ENCODE measurements at regions not wholly inside any gene's neighbourhood (a gene's known extent, or its start where the extent isn't known, plus 50 kb on each side); places are given as distances from the start of the nearest gene placed in this dataset.

DNA sequence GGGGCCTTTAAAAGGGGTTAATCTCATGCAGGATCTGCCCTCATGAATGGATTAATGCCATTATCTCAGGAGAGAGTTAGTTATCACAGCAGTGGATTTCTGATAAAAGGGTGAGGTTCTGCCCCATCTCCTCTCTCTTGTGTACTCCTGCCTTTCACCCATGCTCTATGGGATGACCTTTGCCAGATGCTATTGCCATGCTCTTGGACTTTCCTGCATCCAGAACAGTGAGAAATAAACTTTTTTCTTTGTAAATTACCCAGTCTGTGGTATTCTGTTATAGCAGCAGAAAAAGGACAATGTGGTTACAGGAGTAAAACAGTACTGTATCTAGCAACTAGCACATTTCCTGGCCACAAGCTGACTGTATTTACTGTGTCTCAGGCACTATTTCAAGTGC lies 58.0 kb upstream of the CCN2 start:
- TF ChIP-seq POLR2A (IDR thresholded peaks at IDR 0.05; ENCODE audit: low read length) (no peak), GATA1 (IDR thresholded peaks at IDR 0.05; ENCODE audit: low read depth, low read length) (no peak)

Measured in erythroblast (primary cell).